CD4-positive, alpha-beta T cell treated with Interleukin-4 for 4 hours (primary cell): ENCODE measurements at regions not wholly inside any gene's neighbourhood (a gene's known extent, or its start where the extent isn't known, plus 50 kb on each side); places are given as distances from the start of the nearest gene placed in this dataset.

Experiments used
- DNase-seq: peaks from one replicate; pipeline ENCODE4 v3.0.0-alpha.2; 2020

- no peak for DNase-seq
Measured at GRCh38 chr3:124250053-124250452, 258.1 kb upstream of the ROPN1 start.

- no peak for DNase-seq
Measured at GRCh38 chr3:124256156-124256555, 264.2 kb upstream of the ROPN1 start.

DNA sequence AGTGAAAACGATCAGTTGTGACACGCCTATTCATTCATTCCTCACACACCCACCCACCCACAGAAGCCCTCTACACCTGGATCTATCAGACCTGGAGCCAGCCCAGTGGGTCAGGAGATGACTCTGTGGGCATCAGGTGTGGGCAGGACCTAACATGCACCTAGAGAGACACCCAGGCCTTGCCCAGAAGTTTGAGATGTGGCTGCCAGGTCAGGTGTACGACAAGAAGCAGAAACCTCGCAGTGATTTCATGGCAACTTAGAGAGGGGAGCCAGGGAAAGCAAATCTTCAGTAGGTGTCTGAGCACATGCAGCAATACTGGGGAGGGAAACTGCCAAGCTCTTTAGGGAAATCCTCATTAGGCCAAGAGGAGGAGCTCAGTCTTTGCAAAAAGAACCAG, 264.7 kb upstream of the ROPN1 start:
- DNase-seq = no peak

DNA sequence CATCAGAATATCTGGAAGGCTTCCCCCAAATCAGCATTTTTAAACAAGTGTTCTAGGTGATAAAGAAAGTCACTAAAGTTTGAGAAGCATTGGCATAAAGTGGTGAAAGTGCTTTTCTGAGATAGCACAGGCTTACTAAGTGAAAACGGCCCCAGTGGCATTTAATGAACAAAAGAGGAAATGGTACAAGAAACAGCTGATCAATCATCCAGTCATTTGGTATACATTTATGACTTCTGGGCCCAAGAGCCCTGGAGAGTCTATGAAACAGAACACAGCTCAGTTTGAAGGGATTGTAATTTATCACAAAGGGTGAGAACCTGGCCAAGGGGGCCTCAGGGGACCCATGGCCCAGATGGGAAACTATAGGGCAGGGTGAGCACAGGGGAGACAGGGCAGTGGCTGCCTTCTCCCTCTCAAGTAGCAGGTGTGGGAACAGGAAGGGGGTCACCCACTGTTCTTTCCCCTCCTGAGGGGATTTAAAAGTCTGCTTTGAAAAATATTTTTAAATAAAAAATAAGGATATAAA, 265.5 kb upstream of the ROPN1 start:
- no peak for DNase-seq

- DNase-seq = no peak
Measured at GRCh38 chr3:124258057-124258500, 266.2 kb upstream of the ROPN1 start.

DNA sequence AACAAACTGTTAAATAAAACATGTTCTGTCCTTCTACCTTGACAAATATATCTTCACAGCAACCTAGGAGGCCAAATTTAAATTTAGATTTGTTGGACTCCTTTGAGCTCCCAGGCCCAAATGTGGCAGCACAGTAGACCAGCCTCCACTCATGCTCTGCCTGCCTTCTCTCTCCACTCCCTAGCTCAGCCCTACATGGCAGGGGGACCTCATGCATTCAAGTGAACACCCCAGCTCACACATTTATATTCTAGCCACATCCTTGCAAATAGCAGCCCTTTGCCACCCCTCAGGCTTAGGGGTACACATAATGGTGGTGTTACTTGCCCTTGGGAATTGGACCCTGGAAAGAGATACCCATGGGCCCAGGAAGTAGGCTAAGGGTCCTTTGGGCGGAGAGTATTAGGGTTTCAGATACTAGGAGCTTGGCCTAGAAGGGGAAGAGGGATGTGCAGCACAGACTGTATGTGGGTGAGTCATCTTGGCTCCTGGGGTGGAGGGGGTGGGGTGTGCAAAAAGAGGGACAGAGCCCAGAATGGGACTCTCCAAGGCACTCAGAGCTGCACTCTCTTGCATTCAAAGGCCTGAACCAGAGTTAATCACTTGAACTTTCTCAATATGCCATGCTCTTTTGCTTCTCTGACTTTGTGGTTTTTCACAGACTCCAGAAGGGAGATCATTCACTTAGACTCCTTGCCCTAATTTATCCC, 268.4 kb upstream of the ROPN1 start:
- no peak for DNase-seq

- no peak for DNase-seq
Measured at GRCh38 chr3:124261306-124261705, 269.4 kb upstream of the ROPN1 start.

- DNase-seq = no peak
Measured at GRCh38 chr3:124263168-124263567, 271.2 kb upstream of the ROPN1 start.

DNA sequence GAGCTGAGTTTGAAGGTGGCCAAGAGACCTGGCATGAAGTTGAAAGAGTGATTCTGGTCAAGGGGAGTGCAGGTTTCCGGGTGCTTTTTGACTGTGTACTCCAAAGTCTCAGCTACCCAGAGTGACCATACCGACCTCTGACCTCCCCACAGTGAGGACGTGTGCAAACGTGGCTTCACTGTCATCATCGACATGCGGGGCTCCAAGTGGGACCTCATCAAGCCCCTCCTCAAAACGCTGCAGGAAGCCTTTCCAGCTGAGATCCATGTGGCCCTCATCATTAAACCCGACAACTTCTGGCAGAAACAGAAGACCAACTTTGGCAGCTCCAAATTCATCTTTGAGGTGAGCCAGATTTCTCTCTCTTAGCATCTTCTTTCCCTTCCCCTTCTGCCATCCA, 272.4 kb upstream of the ROPN1 start:
- no peak for DNase-seq

DNA sequence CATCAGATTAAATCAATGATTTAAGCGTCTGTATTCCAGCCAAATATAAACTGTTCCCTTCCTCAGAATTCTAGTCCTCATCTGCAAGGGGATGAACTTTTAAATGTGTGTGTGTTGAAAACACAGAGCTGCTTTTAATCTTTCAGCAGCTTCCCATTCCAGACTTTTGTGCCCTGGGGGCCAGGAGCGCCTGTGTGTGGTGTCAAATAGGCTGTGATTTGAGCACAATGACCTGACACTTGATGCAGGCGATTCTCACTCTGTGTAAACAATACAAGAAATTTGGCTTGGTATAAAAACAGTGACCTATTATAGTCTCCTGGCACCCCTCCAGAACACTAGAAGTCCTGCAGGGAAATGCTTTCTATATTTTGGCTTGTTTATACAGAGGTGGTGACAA, 274.6 kb upstream of the ROPN1 start:
- DNase-seq = no peak

GRCh38 chr3:124267406-124267805, 275.5 kb upstream of the ROPN1 start:
- DNase-seq = no peak

DNA sequence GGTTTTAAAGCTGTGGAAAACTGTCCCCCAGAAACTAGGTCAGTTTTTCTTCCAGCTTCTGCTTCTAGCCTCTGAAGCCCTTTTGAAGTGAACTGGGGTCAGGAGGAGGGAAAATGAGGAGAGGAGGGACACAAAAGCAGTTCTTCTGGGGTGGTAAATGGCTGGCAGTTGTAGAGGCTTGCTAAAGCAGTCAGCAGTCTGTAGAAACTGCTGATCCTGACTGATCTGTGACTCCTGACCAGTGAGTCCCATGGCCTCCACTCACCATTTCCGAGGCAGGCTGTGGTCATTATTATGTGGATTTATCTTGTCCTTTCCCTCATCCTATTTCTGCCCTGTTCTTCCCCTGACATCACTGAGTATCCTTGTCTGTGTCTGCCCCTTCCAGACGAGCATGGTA, 276.4 kb upstream of the ROPN1 start:
- DNase-seq = no peak

DNA sequence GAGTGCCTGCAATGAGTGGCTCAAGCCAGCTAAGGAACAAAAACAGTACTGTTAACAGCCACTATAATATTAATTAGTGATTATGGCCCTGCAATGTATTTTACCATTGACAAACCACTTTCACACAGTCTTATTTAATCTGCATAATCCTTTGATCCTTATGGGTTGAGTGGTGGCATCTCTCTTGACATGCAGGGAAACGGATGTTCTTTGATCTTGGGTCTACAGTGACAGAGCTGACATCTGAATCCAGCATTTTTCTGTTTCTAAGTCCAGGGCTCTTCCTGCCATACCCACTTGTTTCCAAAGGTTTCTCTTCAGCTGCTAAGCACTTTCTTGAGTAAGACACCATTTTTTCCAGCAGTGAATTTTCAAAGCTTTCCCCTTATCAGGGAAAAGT, 277.7 kb upstream of the ROPN1 start:
- no peak for DNase-seq

DNA sequence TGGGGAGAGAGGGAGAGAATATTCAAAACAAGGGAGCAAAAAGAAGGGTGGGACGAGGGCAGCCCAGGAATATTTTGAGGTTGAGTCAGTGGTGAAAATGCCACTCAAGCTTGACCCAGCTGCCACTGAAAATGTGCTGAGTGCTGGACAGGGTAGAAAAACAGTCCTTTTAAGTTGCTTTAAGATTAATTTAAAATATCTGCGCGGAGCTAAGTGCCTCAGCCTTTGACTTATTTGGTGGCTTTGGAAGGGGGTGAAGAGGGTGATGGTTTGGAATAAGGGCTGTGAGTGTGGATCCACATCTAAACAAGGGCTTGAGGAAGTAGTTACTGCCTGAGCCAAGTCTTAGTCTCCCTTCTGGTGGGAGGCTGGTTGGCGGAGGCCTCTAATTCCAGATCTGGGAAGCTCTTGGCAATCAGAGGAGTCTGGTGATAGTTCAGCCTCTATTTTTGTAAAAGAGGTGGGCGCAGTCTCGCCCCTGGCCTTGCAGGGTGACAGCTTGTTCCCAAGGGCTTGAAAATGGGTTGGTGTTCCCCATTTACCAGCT, 280.8 kb upstream of the ROPN1 start:
- DNase-seq = no peak

DNA sequence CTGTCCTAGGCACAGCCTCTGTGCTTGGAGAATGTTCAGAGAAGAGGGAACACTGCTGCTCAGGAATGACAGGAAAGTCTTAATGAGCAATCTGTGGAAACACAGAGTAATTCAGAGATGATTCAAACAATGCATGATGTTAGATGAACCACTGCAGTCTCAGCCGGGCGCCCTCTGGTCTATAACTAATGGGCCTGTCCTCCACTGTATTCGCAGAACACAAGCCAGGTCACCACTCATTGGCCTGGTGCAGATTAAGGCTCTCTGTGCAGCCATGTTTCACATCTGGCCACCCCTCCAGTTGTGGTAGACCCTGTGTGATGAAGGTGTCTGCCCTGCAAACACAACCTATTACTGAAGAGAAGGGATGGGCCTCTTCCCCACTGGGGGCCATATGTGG, 281.7 kb upstream of the ROPN1 start:
- DNase-seq = no peak

DNA sequence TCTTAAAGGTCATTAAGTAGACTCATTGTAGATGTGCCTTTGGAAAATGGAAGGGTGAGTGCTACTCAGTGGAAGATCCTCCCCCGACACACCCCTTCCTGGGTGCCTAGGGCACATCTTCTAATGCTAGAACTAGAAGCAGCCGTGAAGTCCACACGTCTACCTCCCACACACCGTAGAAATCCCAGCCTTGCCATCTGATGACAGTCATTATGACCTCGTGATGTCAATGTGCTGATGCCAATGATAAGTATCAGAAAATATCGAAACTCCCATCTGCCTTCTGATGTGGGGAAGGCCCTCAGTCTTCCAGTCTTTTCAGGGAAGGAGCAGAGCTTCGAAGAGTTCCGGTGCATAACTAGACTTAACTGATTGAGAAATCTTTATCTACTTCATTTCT, 282.1 kb upstream of the ROPN1 start:
- no peak for DNase-seq

DNA sequence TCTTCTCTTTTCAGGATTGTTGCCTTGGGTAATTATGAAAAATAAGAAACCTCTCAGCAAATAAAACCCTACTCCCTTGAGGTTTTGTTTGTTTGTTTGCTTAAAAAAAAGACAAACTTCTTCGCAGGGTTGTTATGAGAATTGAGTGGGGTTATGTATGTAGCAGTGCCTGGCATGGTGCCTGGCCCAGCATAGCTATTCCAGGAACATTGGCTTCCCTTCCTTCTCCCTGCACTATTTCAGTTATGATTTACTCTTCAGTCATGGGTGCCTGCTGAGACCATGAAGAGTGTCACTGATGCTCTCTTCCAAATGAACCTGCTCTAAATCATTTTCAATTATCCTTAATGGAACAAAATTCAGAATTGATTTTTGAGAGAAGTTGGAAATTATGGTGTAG, 283.5 kb upstream of the ROPN1 start:
- no peak for DNase-seq

- DNase-seq = no peak
Measured at GRCh38 chr3:124276133-124276532, 284.2 kb upstream of the ROPN1 start.

GRCh38 chr3:124276539-124277143, 284.7 kb upstream of the ROPN1 start:
- DNase-seq = no peak

DNA sequence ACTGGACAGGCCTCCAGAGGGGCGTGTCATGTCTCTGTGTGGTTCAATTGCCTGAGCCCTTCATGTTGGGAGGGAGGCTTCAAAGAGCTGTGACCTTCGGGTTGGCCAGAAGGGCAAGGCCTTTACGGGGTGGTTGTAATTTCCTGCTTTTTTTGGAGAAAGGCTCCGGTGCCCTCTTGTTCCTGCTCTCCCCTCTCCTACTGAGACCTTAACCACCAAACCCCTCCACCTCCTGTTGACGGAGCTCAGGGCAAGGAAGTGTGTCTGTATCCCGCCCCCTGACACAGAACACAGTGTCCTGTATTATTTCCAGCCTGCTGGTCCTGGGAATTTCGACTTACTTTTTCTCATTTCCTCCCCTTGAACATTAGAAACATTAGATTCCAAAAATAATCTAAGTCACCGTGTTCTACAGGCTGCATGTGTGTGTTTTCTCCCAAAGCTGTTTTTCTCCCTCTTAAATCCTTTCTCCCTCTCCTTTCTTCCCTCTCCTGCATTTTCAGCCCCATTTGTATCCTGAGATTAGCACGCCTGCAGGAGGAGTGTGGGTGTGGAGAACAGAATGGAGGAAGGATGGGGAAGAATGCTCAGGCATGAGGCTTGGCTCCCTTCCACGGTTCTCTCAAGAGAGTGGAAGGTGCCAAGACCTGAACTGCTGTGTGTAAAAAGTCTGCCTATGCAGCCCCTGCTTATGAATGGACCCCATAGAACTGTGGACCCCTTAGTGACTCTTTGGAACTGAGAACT, 285.4 kb upstream of the ROPN1 start:
- no peak for DNase-seq

DNA sequence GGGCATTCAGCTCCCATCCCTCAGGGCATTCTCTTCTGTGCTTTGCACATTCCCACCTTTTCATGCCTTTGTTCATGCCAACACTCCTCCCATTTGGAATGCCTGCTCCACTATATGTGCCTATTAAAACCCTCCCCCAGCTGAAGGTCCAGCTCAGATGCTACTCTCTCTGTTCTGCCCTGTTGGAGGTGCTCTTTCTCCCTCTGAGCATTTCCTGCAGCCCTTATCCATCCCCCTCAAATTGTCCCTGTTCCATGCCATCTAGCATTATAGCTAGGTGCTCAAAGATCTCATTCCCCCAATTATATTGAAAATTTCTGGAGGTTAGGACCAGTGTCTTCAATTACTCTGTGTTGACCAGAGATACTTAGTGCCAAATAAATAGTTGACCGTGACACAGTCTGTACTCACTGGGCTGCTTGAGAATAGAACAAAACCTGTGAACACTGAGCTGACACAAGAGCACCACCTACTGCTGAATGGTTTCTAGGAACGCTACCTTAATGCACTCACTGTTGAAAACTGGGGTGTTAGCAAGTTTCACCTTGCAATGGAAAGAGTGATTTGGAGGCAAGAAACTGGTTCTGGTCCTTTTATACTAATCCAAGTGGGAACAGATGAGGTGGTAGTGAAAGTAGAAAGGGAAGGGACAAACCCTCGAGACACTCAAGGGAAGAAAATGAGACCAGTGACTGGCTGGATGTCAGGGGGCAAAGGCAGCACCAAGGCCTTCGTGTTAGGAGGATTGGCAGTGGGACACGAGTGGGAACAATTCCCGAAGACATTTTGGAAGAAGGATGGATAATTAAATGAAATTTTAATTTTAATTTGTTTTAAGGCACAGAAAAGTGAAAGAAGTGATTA, 289.8 kb upstream of the ROPN1 start:
- DNase-seq = no peak

GRCh38 chr3:124282751-124283651, 291.1 kb upstream of the ROPN1 start:
- DNase-seq = no peak
